IPS-18c (cell line): ENCODE measurements at regions not wholly inside any gene's neighbourhood (a gene's known extent, or its start where the extent isn't known, plus 50 kb on each side); places are given as distances from the start of the nearest gene placed in this dataset.

Source experiments
- H3K4me3 ChIP-seq: 2 replicates; pipeline ENCODE4 v1.7.0; 2013; ENCODE audit warnings: low read depth, mild to moderate bottlenecking, low read length, moderate library complexity; ENCODE audit not compliant: insufficient read depth
- H3K9me3 ChIP-seq: one replicate; pipeline ENCODE4 v1.6.1; 2013; ENCODE audit warnings: mild to moderate bottlenecking, low read length, moderate library complexity; ENCODE audit not compliant: control insufficient read depth, insufficient read depth

GRCh38 chr5:31064215-31064614 lies 129.3 kb upstream of the CDH6 start:
- Histone ChIP-seq H3K4me3 (no peak overlapping the region), H3K9me3 (peaks cover 3% of the 10 kb centered on the region)

- Histone ChIP-seq H3K4me3 (no peak overlapping the region), H3K9me3 (peaks cover 3% of the 10 kb centered on the region)
These were observed 130.4 kb upstream of the CDH6 start for GRCh38 chr5:31062902-31063580.

- Histone ChIP-seq H3K4me3 (no peak overlapping the region), H3K9me3 (peaks cover 3% of the 10 kb centered on the region)
These were observed 133.6 kb upstream of the CDH6 start for GRCh38 chr5:31059889-31060288.

- Histone ChIP-seq H3K9me3 (no peaks in the 10 kb centered on the region), H3K4me3 (no peak overlapping the region)
These were observed 139.0 kb upstream of the CDH6 start for GRCh38 chr5:31054453-31054852.

- H3K4me3 ChIP-seq: no peak overlapping the region
- no peaks in the 10 kb centered on the region for H3K9me3 ChIP-seq
These were observed 140.4 kb upstream of the CDH6 start for GRCh38 chr5:31052937-31053658.

GRCh38 chr5:31051316-31051715 lies 142.2 kb upstream of the CDH6 start:
- Histone ChIP-seq H3K9me3 (no peaks in the 10 kb centered on the region), H3K4me3 (no peak overlapping the region)

- Histone ChIP-seq H3K9me3 (no peaks in the 10 kb centered on the region), H3K4me3 (no peak overlapping the region)
These were observed 143.4 kb upstream of the CDH6 start for GRCh38 chr5:31049936-31050704.

- Histone ChIP-seq H3K4me3 (no peak overlapping the region), H3K9me3 (no peaks in the 10 kb centered on the region)
These were observed 144.0 kb upstream of the CDH6 start for GRCh38 chr5:31049461-31049860.

GRCh38 chr5:31048282-31049270 lies 144.9 kb upstream of the CDH6 start:
- H3K9me3 ChIP-seq: no peaks in the 10 kb centered on the region
- H3K4me3 ChIP-seq: no peak overlapping the region

- H3K9me3 ChIP-seq: no peaks in the 10 kb centered on the region
- no peak overlapping the region for H3K4me3 ChIP-seq
These were observed 145.9 kb upstream of the CDH6 start for GRCh38 chr5:31047621-31048020.

- Histone ChIP-seq H3K4me3 (no peak overlapping the region), H3K9me3 (no peaks in the 10 kb centered on the region)
These were observed 146.5 kb upstream of the CDH6 start for GRCh38 chr5:31047007-31047406.

GRCh38 chr5:31036411-31036810 lies 157.1 kb upstream of the CDH6 start:
- no peak overlapping the region for H3K4me3 ChIP-seq
- H3K9me3 ChIP-seq: no peaks in the 10 kb centered on the region

GRCh38 chr5:31033295-31033694 lies 160.2 kb upstream of the CDH6 start:
- Histone ChIP-seq H3K9me3 (no peaks in the 10 kb centered on the region), H3K4me3 (no peak overlapping the region)

GRCh38 chr5:31029925-31030324 lies 163.6 kb upstream of the CDH6 start:
- no peaks in the 10 kb centered on the region for H3K9me3 ChIP-seq
- H3K4me3 ChIP-seq: no peak overlapping the region

- Histone ChIP-seq H3K4me3 (no peak overlapping the region), H3K9me3 (no peaks in the 10 kb centered on the region)
These were observed 165.8 kb upstream of the CDH6 start for GRCh38 chr5:31027721-31028120.

- H3K4me3 ChIP-seq: no peak overlapping the region
- no peaks in the 10 kb centered on the region for H3K9me3 ChIP-seq
These were observed 170.4 kb upstream of the CDH6 start for GRCh38 chr5:31023105-31023504.

GRCh38 chr5:31021181-31021624 lies 172.3 kb upstream of the CDH6 start:
- Histone ChIP-seq H3K4me3 (no peak overlapping the region), H3K9me3 (no peaks in the 10 kb centered on the region)
